CD4-positive, alpha-beta T cell treated with Interleukin-10 for 1 hour (primary cell): ENCODE measurements at regions not wholly inside any gene's neighbourhood (a gene's known extent, or its start where the extent isn't known, plus 50 kb on each side); places are given as distances from the start of the nearest gene placed in this dataset.
"Not testable (repeated sequence)": the region's sequence is repeated elsewhere in the genome, so short reads cannot be mapped to it uniquely, and the experiment has no call there.

Experiments
- DNase-seq: peaks from one replicate; pipeline ENCODE4 v3.0.0-alpha.2; 2020

DNA sequence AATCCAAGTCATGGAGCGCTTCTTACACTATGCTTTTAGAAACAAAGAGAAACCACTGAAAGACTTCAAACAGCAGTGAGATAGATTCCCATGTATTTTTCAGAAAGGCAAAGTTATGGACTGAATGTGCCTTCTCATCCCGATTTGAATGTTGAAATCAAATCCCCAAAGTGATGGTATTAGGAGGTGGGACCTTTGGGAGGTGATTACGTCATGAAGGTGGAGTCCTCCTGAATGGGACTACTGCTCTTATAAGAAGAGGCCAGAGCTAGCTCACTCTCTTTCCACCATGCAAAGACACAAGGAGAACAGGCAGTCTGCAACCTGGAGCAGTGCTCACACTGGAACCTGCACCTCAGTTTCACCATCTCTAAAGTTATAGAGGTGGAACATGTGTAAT is 1279.8 kb downstream of the GATA3 start:
- DNase-seq: no peak

DNA sequence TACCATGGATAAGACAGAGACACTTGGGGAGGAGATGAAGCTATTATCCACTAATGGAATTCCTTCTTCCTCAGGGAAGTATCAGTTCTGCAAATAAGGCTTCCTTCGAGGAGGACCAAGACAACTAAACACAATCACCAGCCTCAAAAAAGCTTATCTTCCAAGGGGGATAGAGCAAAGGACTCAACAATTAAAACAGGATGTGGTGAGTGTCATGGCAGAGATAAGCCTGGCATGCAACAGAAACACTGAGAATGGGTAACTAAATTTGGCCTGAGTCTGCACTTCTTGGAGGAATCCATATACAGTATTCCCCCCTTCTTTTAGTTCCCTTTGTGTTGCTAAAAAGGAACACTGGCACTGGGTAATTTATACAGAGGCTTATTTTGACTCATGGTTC is 1285.2 kb downstream of the GATA3 start:
- no peak for DNase-seq

DNA sequence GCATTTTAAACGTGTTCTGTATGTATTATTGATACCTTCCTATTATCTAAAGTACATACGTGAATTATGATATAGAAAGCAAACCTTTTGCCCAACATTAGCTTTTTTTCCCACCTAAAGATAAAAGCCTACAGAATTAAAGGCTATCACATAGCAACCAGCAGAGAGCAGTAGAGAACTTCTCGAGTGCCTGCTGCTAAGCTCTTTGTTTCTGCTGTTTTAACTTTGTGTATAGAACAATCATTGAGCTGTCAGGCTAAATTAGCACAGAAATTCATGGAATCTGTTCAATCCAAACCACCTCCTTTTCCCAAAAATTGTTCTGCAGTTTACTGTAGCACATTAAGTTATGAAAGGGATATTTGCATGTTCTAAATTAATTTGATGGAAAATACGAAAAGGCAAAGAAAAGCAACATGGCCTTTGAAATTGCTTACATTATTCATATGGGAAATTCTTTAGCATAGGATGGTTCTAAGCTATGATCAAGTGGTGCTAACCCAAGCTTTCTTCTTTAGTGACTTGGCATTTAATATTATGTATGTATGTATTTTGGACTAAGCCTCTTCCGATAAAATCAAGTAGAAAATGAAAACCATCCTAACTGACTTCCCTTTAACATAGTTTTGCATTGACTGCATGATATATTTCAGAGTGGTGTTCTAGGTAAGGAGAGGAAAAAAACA is 1288.5 kb downstream of the GATA3 start:
- DNase-seq: peak; percentile 24

DNA sequence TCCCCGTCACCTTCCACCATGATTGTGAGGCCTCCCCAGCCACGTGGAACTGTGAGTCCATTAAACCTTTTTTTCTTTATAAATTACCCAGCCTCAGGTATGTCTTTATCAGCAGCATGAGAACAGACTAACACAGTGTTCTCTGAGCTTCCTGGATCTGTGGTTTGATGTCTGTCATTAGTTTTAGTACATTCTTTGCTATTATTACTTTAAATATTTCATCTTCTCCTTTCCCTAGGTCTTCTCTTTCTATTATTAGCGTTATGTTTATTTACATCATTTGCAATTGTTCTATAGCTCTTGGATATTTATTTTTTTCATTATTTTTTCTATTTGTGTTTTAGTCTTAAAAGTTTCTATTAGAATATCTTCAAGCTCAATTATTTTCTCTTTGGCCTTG is 1293.4 kb downstream of the GATA3 start:
- DNase-seq: not testable (repeated sequence)

DNA sequence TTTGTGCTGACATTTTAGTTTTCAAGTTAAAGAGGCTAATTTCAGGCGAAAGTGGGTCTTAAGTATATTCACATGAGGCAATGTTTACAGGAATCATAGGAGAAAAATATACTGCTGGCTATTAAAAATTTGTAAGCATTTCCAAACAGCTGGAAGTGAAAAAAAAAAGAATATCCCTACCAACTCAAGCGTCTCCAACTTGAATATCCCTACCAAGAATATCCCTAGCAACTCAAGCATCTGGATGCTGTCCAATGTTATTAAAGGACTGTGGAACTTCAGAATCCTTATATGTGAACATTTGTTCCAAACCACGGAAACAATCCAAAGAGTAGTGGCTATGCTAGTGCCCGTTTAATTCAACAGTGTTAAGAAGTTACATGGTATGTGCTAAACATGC is 1303.0 kb downstream of the GATA3 start:
- no peak for DNase-seq

DNA sequence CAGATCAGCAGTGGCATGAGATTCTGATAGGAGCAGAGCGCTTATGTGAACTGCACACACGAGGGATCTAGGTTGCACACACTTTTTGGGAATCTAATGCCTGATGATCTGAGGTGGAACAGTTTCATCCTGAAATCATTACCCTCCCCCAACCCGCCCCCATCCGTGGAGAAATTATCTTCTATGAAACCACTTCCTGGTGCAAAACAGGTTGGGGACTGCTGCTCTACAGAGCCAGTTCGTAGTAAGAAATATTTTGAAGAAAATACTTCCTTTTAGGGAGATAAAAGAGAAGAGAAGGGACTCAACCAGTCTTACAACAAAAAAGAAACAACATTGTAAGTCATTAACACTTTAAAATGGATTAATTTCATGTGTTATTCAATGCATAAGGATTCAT is 1308.2 kb downstream of the GATA3 start:
- DNase-seq: no peak

DNA sequence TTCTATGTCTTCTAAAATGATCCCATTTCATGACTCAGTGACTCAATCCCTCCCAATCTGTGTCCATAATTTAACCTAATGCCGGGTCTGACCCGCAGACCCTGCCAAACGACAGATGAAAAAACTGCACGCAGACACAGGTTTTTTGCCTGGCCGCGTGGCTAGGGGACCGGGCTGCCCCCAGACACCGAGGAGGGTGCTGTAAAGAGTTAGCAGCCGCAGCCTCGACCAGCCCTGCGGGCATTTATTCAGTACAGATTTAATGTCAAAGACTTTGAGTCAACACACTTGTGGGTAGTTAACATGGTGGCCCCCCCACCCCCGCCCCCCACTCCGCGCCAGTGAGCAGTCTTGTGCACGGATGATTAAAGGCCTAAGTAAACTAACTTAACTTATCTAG is 1324.7 kb downstream of the GATA3 start:
- DNase-seq: no peak

DNA sequence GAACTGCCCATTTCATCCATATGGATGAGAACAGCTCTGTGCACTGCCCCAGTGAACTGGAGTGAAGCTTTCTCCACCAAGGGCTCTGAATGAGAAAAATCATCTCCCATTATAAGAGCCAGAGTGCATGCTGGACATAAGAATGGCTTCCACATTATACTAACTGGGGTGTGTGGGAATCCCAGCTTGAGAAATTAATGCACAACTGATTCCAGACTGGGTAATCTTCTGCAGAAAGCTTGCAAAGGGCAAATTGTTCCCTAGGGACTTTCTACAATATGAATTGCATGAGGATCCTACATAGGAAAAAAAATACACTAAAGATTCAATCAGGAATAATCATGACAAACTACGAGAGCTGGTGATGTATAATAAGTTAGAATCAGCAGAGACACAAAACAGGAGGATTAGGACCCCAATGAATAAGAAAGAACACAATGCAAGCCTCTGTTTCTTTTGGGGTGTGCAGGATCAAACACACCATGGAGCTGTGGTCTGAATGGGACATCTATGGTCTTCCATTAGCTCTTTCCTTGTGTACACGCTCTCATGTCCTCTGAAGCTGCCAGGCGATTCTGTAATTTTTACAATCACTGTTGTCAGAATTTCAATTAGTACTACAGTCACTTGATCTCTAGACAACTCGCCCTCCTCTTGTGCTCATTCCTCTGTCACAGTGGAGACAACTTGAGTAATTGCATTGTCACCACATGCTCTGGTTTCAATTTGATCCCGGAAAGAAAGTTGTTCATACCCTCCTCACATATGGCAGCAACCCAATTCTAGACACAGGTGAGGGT is 1327.4 kb downstream of the GATA3 start:
- no peak for DNase-seq

DNA sequence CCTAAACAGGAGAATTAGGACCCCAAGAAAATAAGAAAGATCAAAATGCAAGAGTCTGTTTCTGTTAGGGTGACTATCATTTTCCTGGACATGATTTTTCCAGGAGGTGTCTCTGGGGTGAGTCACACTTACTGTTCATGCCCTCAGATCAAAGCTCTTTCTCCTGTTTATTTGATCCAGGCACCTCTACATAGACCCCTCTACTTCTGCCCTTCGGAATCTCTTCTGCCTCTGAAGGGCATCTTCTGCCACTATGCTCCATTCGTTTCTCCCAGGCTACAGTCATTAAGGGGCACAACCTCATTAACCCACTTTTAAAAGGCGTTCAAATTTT is 1328.0 kb downstream of the GATA3 start:
- no peak for DNase-seq

DNA sequence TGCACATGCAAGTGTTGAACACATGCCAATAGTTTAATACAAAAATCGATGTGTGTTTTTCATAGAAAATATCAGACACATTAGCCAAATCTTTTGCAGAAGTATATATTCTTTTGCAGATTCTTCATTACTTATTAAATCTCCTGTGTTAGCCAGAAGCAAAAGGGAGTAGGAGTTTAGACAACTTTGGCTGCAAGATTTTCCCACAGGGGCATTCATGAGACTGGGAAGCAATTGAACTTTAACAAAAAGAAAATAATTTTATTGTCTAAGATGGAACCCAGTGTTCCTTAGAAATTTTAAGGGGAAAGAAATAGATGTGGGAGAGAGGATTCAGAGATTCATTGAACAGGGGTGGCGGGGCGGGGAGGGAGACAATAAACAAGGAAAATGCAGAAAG is 1336.0 kb downstream of the GATA3 start:
- no peak for DNase-seq

DNA sequence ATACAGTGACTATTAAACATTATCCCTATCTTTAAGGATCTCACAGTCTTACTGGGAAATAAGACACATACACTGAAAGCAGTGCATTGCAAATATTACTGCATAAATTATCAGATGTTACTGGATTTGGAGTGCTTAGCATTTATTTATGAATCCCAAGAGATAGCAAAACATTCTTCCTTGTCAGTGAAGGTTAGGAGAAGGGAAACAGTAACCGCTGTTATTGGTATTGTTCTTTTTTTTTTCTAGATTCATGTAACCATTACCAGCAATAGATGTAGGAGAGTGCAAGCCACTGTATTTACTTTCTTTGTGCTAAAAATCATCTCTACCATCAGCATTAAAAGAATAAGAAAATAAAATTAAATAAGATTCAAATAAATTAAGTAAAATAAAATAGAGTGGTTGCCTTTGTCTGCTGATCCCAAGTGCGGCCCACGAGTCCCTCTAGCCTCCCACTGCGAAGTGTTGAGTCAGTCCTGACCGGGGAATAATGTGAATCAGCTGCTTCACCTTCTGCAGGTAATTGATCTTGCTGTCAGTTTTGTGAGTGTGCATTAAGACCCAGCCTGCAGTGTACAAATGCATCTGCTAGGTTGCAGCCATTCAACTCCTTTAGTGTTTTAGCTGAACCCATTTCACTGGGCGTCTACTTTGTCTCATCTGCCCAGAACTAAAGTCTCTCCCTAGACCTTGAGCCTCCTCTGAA is 1344.9 kb downstream of the GATA3 start:
- no peak for DNase-seq

DNA sequence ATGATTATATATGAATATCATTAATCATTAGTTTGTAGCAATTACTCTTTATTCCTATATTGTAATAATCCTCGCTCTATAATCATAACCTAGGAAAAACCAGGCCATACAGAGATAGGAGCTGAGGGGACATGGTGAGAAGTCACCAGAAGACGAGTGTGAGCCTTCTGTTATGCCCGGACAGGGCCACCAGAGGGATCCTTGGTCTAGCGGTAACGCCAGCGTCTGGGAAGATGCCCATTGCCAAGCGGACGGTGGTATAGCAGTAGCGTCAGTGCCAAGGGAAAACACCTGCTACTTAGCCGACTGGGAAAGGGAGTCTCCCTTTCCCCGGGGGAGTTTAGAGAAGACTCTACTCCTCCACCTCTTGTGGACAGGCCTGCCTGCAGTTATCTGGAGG is 1347.6 kb downstream of the GATA3 start:
- DNase-seq: not testable (repeated sequence)

DNA sequence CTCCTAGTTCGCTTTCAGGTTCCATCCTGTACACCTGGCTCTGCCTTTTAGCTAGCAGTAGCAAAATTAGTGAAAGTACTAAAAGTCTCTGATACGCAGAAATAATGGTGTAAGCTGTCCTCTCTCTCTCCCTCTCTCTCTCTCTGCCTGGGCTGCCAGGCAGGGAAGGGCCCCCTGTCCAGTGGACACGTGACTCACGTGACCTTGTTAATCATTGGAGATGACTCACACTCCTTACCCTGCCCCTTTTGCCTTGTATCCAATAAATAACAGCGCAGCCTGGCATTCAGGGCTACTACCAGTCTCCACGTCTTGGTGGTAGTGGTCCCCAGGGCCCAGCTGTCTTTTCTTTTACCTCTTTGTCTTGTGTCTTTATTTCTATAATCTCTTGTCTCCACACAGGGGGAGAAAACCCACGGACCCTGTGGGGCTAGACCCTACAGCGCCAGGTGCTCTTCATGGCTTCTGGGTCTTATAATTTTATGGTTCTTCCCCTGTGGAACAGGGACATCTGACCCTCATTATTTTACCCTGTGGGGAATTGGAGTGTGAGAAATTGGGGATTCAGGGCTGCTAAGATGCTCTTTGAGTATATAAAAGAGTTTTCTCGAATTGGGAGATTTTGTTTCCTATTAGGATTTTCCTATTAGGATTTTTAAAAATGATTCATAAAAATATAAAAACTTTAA is 1348.2 kb downstream of the GATA3 start:
- not testable (repeated sequence) for DNase-seq

DNA sequence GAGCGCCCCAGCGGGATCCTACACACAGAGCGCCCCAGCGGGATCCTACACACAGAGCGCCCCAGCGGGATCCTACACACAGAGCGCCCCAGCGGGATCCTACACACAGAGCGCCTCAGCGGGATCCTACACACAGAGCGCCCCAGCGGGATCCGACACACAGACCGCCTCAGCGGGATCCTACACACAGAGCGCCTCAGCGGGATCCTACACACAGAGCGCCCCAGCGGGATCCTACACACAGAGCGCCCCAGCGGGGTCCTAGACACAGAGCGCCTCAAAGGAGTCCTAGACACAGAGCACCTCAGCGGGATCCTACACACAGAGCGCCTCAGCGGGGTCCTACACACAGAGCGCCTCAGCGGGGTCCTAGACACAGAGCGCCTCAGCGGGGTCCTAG is 1352.7 kb downstream of the GATA3 start:
- not testable (repeated sequence) for DNase-seq

DNA sequence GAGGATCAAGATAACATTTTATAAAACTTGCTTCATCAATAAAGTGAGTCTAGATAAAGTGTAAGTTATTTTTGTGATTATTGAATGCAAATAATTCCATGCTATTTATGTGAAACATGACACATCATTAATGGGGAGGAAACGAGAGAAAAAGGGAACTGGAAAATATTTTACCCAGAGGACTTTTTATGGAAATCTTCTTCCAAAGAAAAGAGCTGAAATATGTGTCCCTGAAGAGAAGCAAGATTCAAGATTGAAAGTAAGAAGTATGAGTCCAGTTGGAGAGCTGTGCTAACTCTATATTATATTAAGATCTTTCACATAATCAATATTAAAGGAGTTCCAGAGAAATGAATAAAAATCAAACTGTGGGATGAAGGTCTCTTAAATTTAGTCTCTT is 1361.8 kb downstream of the GATA3 start:
- no peak for DNase-seq

DNA sequence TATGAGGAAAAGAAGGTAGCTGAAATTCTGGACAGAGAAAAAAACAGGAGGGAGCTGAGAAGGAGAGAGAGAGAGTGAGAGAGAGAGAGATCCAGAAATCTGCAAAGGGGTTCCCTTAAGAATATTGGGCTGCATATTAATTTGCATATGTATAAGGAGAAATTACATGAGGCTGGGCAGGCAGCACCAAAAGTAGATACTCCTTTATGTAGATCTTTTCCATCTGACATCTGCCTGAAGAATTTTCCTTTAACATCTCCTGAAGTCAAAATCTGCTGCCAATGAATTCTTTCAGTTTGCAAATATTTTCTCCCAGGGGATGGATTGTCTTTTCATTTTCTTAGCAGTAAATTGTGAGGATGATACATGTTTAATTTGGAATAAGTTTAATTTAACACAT is 1365.3 kb downstream of the GATA3 start:
- no peak for DNase-seq

DNA sequence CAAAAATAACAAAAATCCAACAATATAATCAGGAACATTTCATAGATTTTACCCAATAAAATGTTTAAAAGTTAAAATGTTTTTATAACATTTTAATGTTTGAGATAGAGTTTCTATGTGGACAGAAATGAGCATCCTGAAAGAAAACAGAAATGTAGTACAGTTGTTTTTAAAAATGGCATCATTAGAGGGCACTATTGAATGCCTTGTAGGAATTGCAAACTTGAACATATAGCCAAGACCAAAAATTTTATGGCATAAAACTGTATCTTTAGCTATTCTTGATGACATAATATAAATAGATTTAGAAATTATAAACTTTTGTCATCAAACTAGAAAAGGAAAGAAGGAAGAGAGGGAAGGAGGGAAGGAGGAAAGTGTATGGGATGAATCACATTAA is 1372.7 kb downstream of the GATA3 start:
- no peak for DNase-seq

DNA sequence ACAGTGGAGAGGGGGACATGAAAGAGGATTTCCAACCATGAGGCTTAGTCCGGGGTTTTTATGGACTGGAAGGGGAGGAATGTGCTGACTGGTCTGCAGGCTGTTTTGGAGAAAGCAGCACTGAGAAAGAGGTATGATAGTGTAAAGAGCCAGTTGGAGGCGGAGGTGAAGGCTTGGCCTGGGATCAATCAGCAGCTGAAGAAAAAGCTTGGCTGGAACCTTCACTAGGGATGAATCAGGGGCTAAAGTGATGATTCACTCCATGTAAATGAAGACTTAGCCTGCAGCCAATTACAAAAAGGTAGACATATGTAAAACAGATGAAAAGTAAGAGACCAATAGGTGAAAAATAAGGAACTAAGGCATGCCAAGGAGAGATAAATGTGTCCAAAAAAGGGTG is 1382.6 kb downstream of the GATA3 start:
- DNase-seq: no peak

DNA sequence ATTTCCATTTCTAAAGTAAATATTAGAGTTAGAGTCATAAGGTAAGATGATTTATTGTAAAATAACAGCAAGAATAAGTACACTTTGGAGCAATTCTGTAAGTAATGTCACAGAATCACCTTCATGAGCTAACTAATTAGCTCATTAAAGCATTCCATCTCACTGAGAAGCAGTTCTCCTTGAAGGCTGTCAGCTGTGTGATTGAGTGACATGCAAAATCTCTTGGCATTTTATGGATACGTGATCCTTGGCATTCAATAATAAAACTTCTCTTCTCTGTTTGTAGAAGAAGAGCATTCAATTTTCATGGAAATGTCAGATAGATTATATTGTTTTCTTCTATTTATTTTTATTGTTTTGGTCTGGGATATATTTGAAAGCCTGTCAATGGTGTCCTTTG is 1389.3 kb downstream of the GATA3 start:
- no peak for DNase-seq

DNA sequence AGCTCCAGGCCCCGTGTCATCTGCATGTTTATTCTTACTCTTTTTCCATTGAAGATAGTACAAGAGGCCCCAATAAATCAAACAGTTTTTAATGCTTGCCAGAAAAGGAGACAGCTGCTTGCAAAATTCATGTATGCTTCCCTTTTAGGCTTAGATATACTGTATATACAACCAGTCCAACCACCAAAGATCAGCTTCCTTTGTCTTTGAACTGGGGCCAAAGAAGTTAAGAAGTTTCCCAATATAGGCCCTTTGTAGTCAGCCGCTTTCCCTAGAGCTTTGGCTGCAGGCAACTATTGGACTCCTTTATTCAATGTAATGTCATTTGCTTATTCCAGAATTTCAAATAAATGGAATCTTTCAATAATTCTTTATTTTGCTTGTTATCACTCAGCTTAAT is 1395.0 kb downstream of the GATA3 start:
- no peak for DNase-seq

DNA sequence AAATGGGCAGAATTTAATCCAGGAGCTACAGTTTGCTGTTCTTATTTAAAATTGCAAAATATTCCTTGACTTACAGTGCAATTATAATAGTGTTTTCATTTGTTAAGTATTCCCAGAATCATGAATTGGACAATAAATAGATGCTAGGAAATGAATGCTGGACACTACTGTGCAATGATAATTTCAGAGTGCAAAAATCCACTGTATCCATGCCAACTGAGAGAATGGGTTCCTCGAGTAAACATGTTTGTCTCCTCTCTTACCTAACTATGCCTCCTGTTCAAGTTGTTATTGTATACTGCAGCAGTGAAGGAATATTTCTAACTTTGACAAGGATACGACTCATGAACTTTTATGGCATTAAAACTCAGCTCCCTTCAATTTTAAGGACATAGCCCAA is 1396.3 kb downstream of the GATA3 start:
- DNase-seq: no peak

DNA sequence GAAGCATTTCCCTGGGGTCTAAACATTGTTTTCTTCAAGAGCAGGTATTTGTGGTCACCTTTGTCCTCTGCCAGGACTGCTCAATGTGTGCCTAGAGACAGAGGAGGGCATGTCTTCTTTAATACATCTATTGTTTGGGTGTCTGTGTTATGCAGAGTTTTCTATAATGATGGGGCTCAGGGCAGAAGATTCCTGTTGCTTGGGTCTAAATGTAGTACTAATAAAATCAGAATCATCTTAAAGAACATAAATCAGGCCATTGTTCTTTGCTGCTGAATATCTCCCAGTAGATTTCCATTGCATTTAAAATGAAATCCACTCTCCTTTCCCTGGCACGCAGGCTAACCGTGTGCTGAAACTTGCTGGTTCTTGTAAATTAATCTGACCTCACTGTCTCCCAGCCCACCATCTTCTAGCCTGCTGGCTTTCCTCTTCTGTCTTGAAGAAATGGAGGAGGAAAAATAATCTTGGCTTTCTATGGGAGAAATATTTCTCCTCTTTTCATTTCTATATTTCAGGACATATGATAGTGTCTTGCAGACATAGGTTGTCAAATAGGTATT is 1396.8 kb downstream of the GATA3 start:
- no peak for DNase-seq

DNA sequence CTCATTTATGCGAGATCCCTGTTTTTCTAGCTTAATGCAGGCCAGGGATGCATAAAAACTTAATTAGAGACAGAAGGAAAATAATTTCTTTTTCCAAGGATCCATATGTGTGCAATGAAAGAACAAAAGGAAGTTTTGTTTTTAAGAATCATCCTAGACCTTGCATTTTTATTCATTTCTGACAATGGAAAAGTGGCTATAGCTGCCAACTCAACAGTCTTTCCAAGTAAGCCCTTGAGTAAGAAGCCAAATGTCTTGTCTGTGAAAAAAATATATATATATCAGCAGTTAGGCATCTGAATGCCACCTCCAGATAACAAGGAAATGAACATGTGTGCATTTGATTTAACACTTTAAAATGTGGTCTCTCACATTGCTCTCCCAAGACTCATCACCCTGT is 1397.6 kb downstream of the GATA3 start:
- no peak for DNase-seq
